H1 (cell line): ENCODE measurements at regions not wholly inside any gene's neighbourhood (a gene's known extent, or its start where the extent isn't known, plus 50 kb on each side); places are given as distances from the start of the nearest gene placed in this dataset.

Experiments used
- MAFK ChIP-seq: IDR thresholded peaks from 2 replicates; pipeline ENCODE4 v1.6.1; 2012; ENCODE audit warnings: low read depth, mild to moderate bottlenecking, improper control_type of control experiment, low read length
- POLR2A ChIP-seq, 2 experiments: IDR thresholded peaks; 1 replicate in 1 of 2; 2 replicates in 1 of 2; pipeline ENCODE4 v1.6.1; 2011; ENCODE audit warnings: low read depth in 2 of 2, low read length in 2 of 2, mild to moderate bottlenecking in 2 of 2; ENCODE audit errors: control extremely low read depth in 1 of 2
- RBBP5 ChIP-seq: IDR thresholded peaks from 2 replicates; pipeline ENCODE4 v1.7.1; 2012; ENCODE audit warnings: low read depth, mild to moderate bottlenecking, inconsistent platforms, low read length, moderate library complexity, borderline replicate concordance

- TF ChIP-seq MAFK (no peak), RBBP5 (no peak), POLR2A (IDR thresholded peaks at IDR 0.05; ENCODE audit: control extremely low read depth in 1 of 2, low read depth in 2 of 2, low read length in 2 of 2) (no peak)
Observed at GRCh38 chr2:8267721-8268120, 414.1 kb upstream of the ID2 start (continued).
